Parathyroid adenoma (tissue), 2 donors: ENCODE measurements at regions not wholly inside any gene's neighbourhood (a gene's known extent, or its start where the extent isn't known, plus 50 kb on each side); places are given as distances from the start of the nearest gene placed in this dataset.

Experiments
- H2AFZ ChIP-seq: fragments of 300-600 bp; sonication (generic); one replicate; pipeline ENCODE4 v1.7.0; 2017; ENCODE audit warnings: antibody characterized with exemption, mild to moderate bottlenecking
- H3K27ac ChIP-seq: fragments of 300-600 bp; sonication (generic); one replicate; pipeline ENCODE4 v1.7.0; 2017
- H3K27me3 ChIP-seq: fragments of 300-600 bp; sonication (generic); one replicate; pipeline ENCODE4 v1.7.0; 2017; ENCODE audit warnings: low read length; ENCODE audit not compliant: control insufficient read depth, insufficient read depth
- H3K36me3 ChIP-seq: fragments of 300-600 bp; sonication (generic); one replicate; pipeline ENCODE4 v1.7.0; 2017; ENCODE audit warnings: low read length; ENCODE audit not compliant: control insufficient read depth, insufficient read depth
- H3K4me1 ChIP-seq: fragments of 300-600 bp; sonication (generic); one replicate; pipeline ENCODE4 v1.7.0; 2017; ENCODE audit warnings: control low read depth
- H3K4me2 ChIP-seq: fragments of 300-600 bp; sonication (generic); one replicate; pipeline ENCODE4 v1.7.0; 2017; ENCODE audit warnings: low read length
- H3K4me3 ChIP-seq: fragments of 300-600 bp; sonication (generic); one replicate; pipeline ENCODE4 v1.7.0; 2017; ENCODE audit warnings: low read depth, low read length
- H3K79me2 ChIP-seq: fragments of 300-600 bp; sonication (generic); one replicate; pipeline ENCODE4 v1.7.0; 2017; ENCODE audit warnings: control low read depth
- H3K9ac ChIP-seq: fragments of 300-600 bp; sonication (generic); one replicate; pipeline ENCODE4 v1.7.0; 2017; ENCODE audit warnings: mild to moderate bottlenecking
- H3K9me3 ChIP-seq: fragments of 300-600 bp; sonication (generic); one replicate; pipeline ENCODE4 v1.7.0; 2017; ENCODE audit warnings: low read length; ENCODE audit not compliant: control insufficient read depth
- TF ChIP-seq, protein P1 (sequence below): fragments of 300-600 bp; sonication (generic); IDR thresholded peaks from one replicate; pipeline ENCODE4 v1.7.0; 2017; ENCODE audit warnings: antibody characterized with exemption, mild to moderate bottlenecking
- donor health status: primary hyperparathyroidism.

DNA sequence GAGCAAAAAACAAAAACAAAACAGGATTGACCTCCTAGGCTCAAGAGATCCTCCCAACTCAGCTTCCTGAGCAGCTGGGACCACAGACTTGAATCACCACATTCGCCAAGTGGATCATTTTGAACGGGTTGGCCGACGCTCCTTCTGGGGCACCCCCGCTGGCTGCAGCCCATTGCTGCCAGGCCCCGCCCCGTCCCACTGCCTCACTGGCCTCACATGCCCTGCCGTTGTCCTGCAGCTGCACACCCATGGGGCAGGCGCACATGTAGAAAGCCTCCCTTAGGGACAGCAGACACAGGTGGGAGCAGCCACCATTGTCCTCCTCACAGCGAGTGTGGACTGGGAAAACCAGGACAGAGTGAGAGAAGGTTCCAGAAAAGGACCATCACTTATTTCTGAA, 154.5 kb downstream of the CRYBB2 start:
- Histone ChIP-seq H3K4me2 (no peak overlapping the region), H3K79me2 (peaks cover 10% of the 10 kb centered on the region), H3K4me1 (no peaks in the 10 kb centered on the region), H2AFZ (no peak overlapping the region), H3K9me3 (no peaks in the 10 kb centered on the region), H3K27ac (no peak overlapping the region), H3K4me3 (no peak overlapping the region), H3K36me3 (no peaks in the 10 kb centered on the region), H3K27me3 (no peaks in the 10 kb centered on the region), H3K9ac (no peak overlapping the region)
- TF ChIP-seq, protein P1, sequence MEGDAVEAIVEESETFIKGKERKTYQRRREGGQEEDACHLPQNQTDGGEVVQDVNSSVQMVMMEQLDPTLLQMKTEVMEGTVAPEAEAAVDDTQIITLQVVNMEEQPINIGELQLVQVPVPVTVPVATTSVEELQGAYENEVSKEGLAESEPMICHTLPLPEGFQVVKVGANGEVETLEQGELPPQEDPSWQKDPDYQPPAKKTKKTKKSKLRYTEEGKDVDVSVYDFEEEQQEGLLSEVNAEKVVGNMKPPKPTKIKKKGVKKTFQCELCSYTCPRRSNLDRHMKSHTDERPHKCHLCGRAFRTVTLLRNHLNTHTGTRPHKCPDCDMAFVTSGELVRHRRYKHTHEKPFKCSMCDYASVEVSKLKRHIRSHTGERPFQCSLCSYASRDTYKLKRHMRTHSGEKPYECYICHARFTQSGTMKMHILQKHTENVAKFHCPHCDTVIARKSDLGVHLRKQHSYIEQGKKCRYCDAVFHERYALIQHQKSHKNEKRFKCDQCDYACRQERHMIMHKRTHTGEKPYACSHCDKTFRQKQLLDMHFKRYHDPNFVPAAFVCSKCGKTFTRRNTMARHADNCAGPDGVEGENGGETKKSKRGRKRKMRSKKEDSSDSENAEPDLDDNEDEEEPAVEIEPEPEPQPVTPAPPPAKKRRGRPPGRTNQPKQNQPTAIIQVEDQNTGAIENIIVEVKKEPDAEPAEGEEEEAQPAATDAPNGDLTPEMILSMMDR: no peak

DNA sequence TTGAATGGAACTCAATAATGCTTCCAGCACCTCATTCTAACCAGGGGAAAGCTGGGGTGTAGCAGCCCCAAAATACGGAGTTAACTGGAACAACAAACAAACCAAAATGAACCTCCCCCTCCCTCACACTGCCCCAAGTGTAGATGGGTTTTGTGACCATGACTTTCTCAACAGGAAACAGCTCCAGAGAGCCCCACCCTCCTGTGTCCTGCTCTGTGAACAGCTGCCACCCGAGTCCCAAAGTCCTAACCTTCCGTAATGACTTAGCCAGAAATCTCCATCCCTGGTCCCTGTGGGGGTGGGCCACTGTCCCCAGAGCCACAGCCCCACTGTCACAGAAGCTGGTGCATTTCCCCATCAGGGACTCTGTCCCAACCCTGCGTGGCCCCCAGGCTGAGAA, 155.4 kb downstream of the CRYBB2 start:
- Histone ChIP-seq H2AFZ (no peak overlapping the region), H3K27me3 (no peaks in the 10 kb centered on the region), H3K9ac (no peak overlapping the region), H3K4me2 (no peak overlapping the region), H3K36me3 (no peaks in the 10 kb centered on the region), H3K27ac (no peak overlapping the region), H3K9me3 (no peaks in the 10 kb centered on the region), H3K4me1 (no peaks in the 10 kb centered on the region), H3K4me3 (no peak overlapping the region), H3K79me2 (peaks cover 10% of the 10 kb centered on the region)
- TF ChIP-seq, protein P1: no peak

DNA sequence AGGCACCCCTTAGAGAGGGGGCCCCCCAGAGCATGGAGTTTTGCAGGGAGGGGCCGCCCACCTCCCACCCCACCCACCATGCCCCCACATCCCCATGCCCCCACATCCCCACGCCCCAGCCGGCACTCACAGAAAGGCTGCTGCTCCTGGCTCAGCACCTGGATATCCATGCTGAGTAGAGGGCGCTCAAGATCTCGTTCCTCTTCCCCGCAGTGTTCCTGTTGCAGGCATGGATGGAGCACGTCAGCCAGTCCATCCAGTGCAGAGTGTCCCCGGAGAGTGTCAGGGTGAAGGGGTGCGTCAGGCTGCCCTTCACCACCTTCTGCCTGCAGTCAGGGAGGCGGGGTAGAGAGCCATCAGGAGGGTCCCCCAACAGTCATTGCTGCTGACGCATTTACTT, 156.2 kb downstream of the CRYBB2 start:
- Histone ChIP-seq H3K4me1 (no peaks in the 10 kb centered on the region), H3K36me3 (no peaks in the 10 kb centered on the region), H3K27me3 (no peaks in the 10 kb centered on the region), H3K9me3 (no peaks in the 10 kb centered on the region), H3K4me2 (no peak overlapping the region), H3K27ac (no peak overlapping the region), H3K9ac (no peak overlapping the region), H3K4me3 (no peak overlapping the region), H3K79me2 (peaks cover 10% of the 10 kb centered on the region), H2AFZ (no peak overlapping the region)
- TF ChIP-seq, protein P1: no peak

DNA sequence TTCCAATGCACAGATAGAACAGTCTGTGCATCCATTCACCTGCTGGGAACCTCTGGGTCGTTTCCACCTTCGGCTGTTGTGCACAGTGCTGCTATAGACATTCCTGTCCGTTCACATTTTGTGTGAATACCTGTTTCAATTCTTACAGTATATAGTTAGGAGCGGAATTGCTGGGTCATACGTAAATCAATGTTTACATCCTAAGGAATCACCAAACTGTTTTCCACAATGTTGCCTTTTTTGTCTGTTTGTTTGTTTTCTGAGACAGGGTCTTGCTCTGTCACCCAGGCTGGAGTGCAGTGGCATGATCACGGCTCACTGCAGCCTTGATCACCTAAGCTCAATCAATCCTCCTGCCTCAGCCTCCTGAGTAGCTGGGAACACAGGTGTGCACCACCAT, 158.3 kb downstream of the CRYBB2 start:
- H3K4me3 ChIP-seq: no peak overlapping the region
- no peaks in the 10 kb centered on the region for H3K9me3 ChIP-seq
- no peak overlapping the region for H2AFZ ChIP-seq
- no peaks in the 10 kb centered on the region for H3K27me3 ChIP-seq
- TF ChIP-seq, protein P1: no peak
- no peaks in the 10 kb centered on the region for H3K4me1 ChIP-seq
- H3K27ac ChIP-seq: no peak overlapping the region
- no peak overlapping the region for H3K4me2 ChIP-seq
- peaks cover 13% of the 10 kb centered on the region for H3K79me2 ChIP-seq
- no peaks in the 10 kb centered on the region for H3K36me3 ChIP-seq
- no peak overlapping the region for H3K9ac ChIP-seq

DNA sequence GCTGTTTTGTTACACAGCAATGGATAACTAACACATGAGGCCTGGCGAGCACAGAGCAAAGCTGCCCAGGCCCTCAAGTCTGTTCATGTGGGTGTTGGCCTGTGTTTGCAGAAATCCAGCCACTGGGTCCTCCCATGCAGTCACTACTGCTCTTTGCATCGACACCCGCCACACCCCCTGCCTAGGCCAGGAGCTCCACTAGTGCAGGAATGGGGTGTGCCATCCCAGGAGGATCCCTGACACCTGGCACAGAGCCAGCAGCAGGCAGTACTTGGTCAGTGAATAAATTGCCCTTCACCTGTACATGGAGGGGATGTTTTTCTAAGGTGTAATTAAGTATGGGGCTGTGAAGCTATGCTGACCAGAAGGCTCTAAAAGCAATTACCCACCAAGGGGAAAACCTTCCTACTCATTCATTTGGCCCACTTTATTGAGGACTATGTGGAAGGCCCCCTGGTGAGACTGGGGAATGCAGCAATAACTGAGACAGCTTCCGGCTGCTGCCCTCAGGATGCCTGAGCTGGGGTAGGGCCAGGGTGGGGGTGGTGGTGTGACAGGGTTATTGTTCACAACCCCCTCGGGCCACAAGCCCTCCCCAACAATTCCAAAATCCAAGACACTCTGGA, 160.8 kb downstream of the CRYBB2 start:
- no peaks in the 10 kb centered on the region for H3K36me3 ChIP-seq
- peaks cover 21% of the 10 kb centered on the region for H3K79me2 ChIP-seq
- H3K27ac ChIP-seq: no peak overlapping the region
- no peak overlapping the region for H3K4me2 ChIP-seq
- no peaks in the 10 kb centered on the region for H3K27me3 ChIP-seq
- no peak overlapping the region for H2AFZ ChIP-seq
- TF ChIP-seq, protein P1: no peak
- H3K9ac ChIP-seq: no peak overlapping the region
- H3K9me3 ChIP-seq: no peaks in the 10 kb centered on the region
- H3K4me1 ChIP-seq: no peaks in the 10 kb centered on the region
- H3K4me3 ChIP-seq: no peak overlapping the region
